ENCODE measurements at regions not wholly inside any gene's neighbourhood (a gene's known extent, or its start where the extent isn't known, plus 50 kb on each side); places are given as distances from the start of the nearest gene placed in this dataset.
A peak's percentile ranks its signal among the peaks of the same experiment; 100 is the strongest.

- H3K4me3 Mint-ChIP-seq, result no peak overlapping the region
- no peaks in the 10 kb centered on the region for H3K27me3 Mint-ChIP-seq (ENCODE audit: low read depth)
- no peaks in the 10 kb centered on the region for H3K9me3 Mint-ChIP-seq
- no peaks in the 10 kb centered on the region for H3K36me3 Mint-ChIP-seq (ENCODE audit: low read depth)
- H3K4me1 Mint-ChIP-seq, result no peaks in the 10 kb centered on the region
- no peak for TF ChIP-seq CTCF (IDR thresholded peaks at IDR 0.05; ENCODE audit: unreplicated experiment in 3 of 3)
- H3K27ac Mint-ChIP-seq, result no peak overlapping the region
Observed at GRCh38 chr4:137249112-137249511, 283.2 kb downstream of the PCDH18 start.

- Mint-ChIP-seq H3K9me3 (peaks cover 3% of the 10 kb centered on the region), H3K4me1 (no peaks in the 10 kb centered on the region), H3K36me3 (ENCODE audit: low read depth) (no peaks in the 10 kb centered on the region), H3K27me3 (ENCODE audit: low read depth) (no peaks in the 10 kb centered on the region), H3K4me3 (no peak overlapping the region), H3K27ac (no peak overlapping the region)
- no peak for TF ChIP-seq CTCF (IDR thresholded peaks at IDR 0.05; ENCODE audit: unreplicated experiment in 3 of 3)
Observed at GRCh38 chr4:137238456-137239162, 293.7 kb downstream of the PCDH18 start.

GRCh38 chr4:137226900-137227299, 305.4 kb downstream of the PCDH18 start:
- Mint-ChIP-seq H3K4me3 (no peak overlapping the region), H3K36me3 (ENCODE audit: low read depth) (no peaks in the 10 kb centered on the region), H3K4me1 (no peaks in the 10 kb centered on the region), H3K9me3 (peaks cover 6% of the 10 kb centered on the region), H3K27ac (no peak overlapping the region), H3K27me3 (ENCODE audit: low read depth) (no peaks in the 10 kb centered on the region)
- peak; percentile 24 to 47 (median 39) for TF ChIP-seq CTCF (IDR thresholded peaks at IDR 0.05; ENCODE audit: unreplicated experiment in 3 of 3)

GRCh38 chr4:137226221-137226620, 306.1 kb downstream of the PCDH18 start:
- no peak overlapping the region for H3K4me3 Mint-ChIP-seq
- H3K36me3 Mint-ChIP-seq (ENCODE audit: low read depth), result no peaks in the 10 kb centered on the region

GRCh38 chr4:137213372-137214173, 318.7 kb downstream of the PCDH18 start:
- H3K4me3 Mint-ChIP-seq, result no peak overlapping the region
- H3K4me1 Mint-ChIP-seq, result no peaks in the 10 kb centered on the region
- no peaks in the 10 kb centered on the region for H3K27me3 Mint-ChIP-seq (ENCODE audit: low read depth)
- no peak overlapping the region for H3K27ac Mint-ChIP-seq
- H3K36me3 Mint-ChIP-seq (ENCODE audit: low read depth), result no peaks in the 10 kb centered on the region
- TF ChIP-seq CTCF (IDR thresholded peaks at IDR 0.05; ENCODE audit: unreplicated experiment in 3 of 3), result no peak
- H3K9me3 Mint-ChIP-seq, result no peaks in the 10 kb centered on the region

More at GRCh38 chr4:137226221-137226620, 306.1 kb downstream of the PCDH18 start:
- TF ChIP-seq CTCF (IDR thresholded peaks at IDR 0.05; ENCODE audit: unreplicated experiment in 3 of 3), result no peak
- H3K4me1 Mint-ChIP-seq, result no peaks in the 10 kb centered on the region
- peak overlapping the region in 1 of 3 experiments; percentile 61 for H3K27ac Mint-ChIP-seq
- H3K9me3 Mint-ChIP-seq, result peaks cover 6% of the 10 kb centered on the region
- no peaks in the 10 kb centered on the region for H3K27me3 Mint-ChIP-seq (ENCODE audit: low read depth)

Measured in nephron (organoid).